ENCODE measurements at regions not wholly inside any gene's neighbourhood (a gene's known extent, or its start where the extent isn't known, plus 50 kb on each side); places are given as distances from the start of the nearest gene placed in this dataset.
A peak's percentile ranks its signal among the peaks of the same experiment; 100 is the strongest.

GRCh38 chr11:123264431-123264780 lies 69.4 kb upstream of the CLMP start:
- H4K20me1 ChIP-seq (ENCODE audit: insufficient read depth, low read length), result no peaks in the 10 kb centered on the region
- intact Hi-C loops (cut with micrococcal nuclease), result no loop called here
- Mint-ChIP-seq H3K27ac (no peak overlapping the region), H3K27me3 (ENCODE audit: low read depth in 3 of 3) (peaks cover 0 to 6% (median 0%) of the 10 kb centered on the region in 3 donors), H3K36me3 (no peaks in the 10 kb centered on the region), H3K9me3 (peaks cover 0 to 5% (median 2%) of the 10 kb centered on the region in 7 donors), H3K4me3 (peak overlapping the region in 1 of 2 donors; percentile 89), H3K4me1 (peaks cover 43% of the 10 kb centered on the region)
- peaks cover 0 to 5% of the 10 kb centered on the region in 2 donors for H3K9me3 ChIP-seq (replicated peaks in 1 of 2; ENCODE audit: control insufficient read depth in 1 of 2, insufficient read depth in 1 of 2, low read length in 2 of 2)
- H2AFZ ChIP-seq (ENCODE audit: insufficient read depth, low read depth, low read length, poor library complexity, severe bottlenecking), result peak overlapping the region; percentile 83
- no peak for DNase-seq
- H3K27ac ChIP-seq (ENCODE audit: low read depth in 1 of 2, low read length in 2 of 2), result peak overlapping the region in 1 of 2 donors; percentile 49
- no peaks in the 10 kb centered on the region for H3K36me3 ChIP-seq (replicated peaks in 1 of 2; ENCODE audit: control insufficient read depth in 1 of 2, insufficient read depth in 2 of 2, low read length in 2 of 2)
- H3K4me3 ChIP-seq (replicated peaks in 1 of 3; ENCODE audit: low read depth in 2 of 3, low read length in 3 of 3), result peak overlapping the region in 2 of 3 experiments; percentile 14 to 69
- TF ChIP-seq CTCF (IDR thresholded peaks at IDR 0.05), result no peak
- H3K4me2 ChIP-seq (replicated peaks; ENCODE audit: extremely low read depth, low read length, poor library complexity, severe bottlenecking), result peak overlapping the region; percentile 75
- peaks cover 20 to 23% of the 10 kb centered on the region in 2 donors for H3K4me1 ChIP-seq (ENCODE audit: control insufficient read depth in 1 of 2, insufficient read depth in 2 of 2, low read length in 2 of 2)
- H3K79me2 ChIP-seq (ENCODE audit: insufficient read depth, low read length), result no peaks in the 10 kb centered on the region
- no peaks in the 10 kb centered on the region for H3K27me3 ChIP-seq (ENCODE audit: control insufficient read depth in 2 of 2, insufficient read depth in 2 of 2, low read length in 2 of 2)
- peak overlapping the region; percentile 45 for H3K9ac ChIP-seq (ENCODE audit: insufficient read depth, low read length, poor library complexity, severe bottlenecking)
- 3% methylated on average over 3 of the region's 3 CpGs for WGBS (ENCODE audit: insufficient coverage)

DNA sequence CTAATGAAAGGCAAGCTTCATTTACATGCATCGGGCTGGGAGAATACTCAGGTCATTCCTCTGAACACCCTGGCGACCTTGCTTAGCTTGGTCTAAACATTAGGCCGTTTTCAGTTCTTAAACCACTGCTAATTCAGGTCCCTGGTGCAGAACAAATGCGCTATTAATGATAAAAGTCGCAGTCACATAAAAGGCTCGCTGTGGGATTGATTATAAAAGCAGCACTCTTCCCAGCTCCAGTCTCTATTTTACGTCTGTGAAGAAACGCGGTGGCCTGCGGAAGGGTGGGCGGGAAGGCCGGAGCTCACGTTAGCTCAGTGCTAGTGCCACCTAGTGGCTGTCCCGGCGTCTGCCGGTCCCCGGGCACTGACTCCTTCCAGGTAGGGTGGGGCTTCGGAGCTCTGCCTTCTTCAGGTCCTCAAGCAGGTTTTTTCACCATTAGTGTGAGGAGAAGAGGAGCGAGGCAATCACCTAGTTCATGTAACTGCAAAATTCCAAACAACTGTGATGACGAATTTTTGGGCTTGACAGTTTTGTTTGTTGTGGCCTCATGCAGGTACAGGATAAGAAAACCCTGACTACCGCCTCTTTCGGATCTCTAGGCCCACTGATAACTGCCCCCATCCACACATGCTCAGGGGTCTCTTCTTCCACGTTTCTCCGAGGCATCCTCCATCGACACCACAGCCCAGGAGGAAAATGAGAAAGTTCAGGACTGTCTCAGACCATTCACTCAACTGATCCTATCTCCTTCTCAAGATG lies 66.5 kb upstream of the CLMP start:
- H3K27ac Mint-ChIP-seq, result peak overlapping the region in 1 of 7 donors; percentile 23
- H4K20me1 ChIP-seq (ENCODE audit: insufficient read depth, low read length), result no peaks in the 10 kb centered on the region
- intact Hi-C loops (cut with micrococcal nuclease), result no loop called here
- H3K36me3 ChIP-seq (replicated peaks in 1 of 2; ENCODE audit: control insufficient read depth in 1 of 2, insufficient read depth in 2 of 2, low read length in 2 of 2), result no peaks in the 10 kb centered on the region
- H3K4me1 ChIP-seq (ENCODE audit: control insufficient read depth in 1 of 2, insufficient read depth in 2 of 2, low read length in 2 of 2), result peaks cover 20 to 23% of the 10 kb centered on the region in 2 donors
- H3K4me2 ChIP-seq (replicated peaks; ENCODE audit: extremely low read depth, low read length, poor library complexity, severe bottlenecking), result peak overlapping the region; percentile 61
- peaks cover 6 to 15% (median 10%) of the 10 kb centered on the region in 7 donors for H3K9me3 Mint-ChIP-seq
- H3K4me3 ChIP-seq (replicated peaks in 1 of 3; ENCODE audit: low read depth in 2 of 3, low read length in 3 of 3), result peak overlapping the region in 2 of 3 experiments; percentile 3 to 51
- 27% methylated on average over 16 of the region's 25 CpGs for WGBS (ENCODE audit: insufficient coverage)
- peak; percentile 28 to 47 (median 43) for DNase-seq
- H3K4me1 Mint-ChIP-seq, result peaks cover 35% of the 10 kb centered on the region
- peak overlapping the region; percentile 72 for H2AFZ ChIP-seq (ENCODE audit: insufficient read depth, low read depth, low read length, poor library complexity, severe bottlenecking)
- no peak overlapping the region for H3K9ac ChIP-seq (ENCODE audit: insufficient read depth, low read length, poor library complexity, severe bottlenecking)
- peaks cover 8 to 18% of the 10 kb centered on the region in 2 donors for H3K9me3 ChIP-seq (replicated peaks in 1 of 2; ENCODE audit: control insufficient read depth in 1 of 2, insufficient read depth in 1 of 2, low read length in 2 of 2)
- H3K27me3 ChIP-seq (ENCODE audit: control insufficient read depth in 2 of 2, insufficient read depth in 2 of 2, low read length in 2 of 2), result no peaks in the 10 kb centered on the region
- peaks cover 0 to 5% (median 4%) of the 10 kb centered on the region in 3 donors for H3K27me3 Mint-ChIP-seq (ENCODE audit: low read depth in 3 of 3)
- H3K36me3 Mint-ChIP-seq, result no peaks in the 10 kb centered on the region
- no peaks in the 10 kb centered on the region for H3K79me2 ChIP-seq (ENCODE audit: insufficient read depth, low read length)
- H3K27ac ChIP-seq (ENCODE audit: low read depth in 1 of 2, low read length in 2 of 2), result no peak overlapping the region
- TF ChIP-seq CTCF (IDR thresholded peaks at IDR 0.05), result peak; percentile 86
- peak overlapping the region; percentile 72 to 80 for H3K4me3 Mint-ChIP-seq

Data from CD14-positive monocyte (primary cell).